Natural killer cell (primary cell): ENCODE measurements at regions not wholly inside any gene's neighbourhood (a gene's known extent, or its start where the extent isn't known, plus 50 kb on each side); places are given as distances from the start of the nearest gene placed in this dataset.

Experiments
- ATAC-seq, 3 donors: fragments of 150-1000 bp in 2 of 3; fragments of 200-7000 bp in 1 of 3; cut with Tn5 transposase; 1 replicate in 1 of 3; 2 replicates in 2 of 3; pipeline ENCODE4 v1.10.0; 2021; ENCODE audit warnings: mild to moderate bottlenecking in 2 of 3, moderate library complexity in 2 of 3
- DNase-seq, 2 donors: peaks; one replicate each; pipeline versions ENCODE4 v3.0.0 to v3.0.0-alpha.2; 2013 to 2021; ENCODE audit warnings: mixed read lengths in 1 of 2
- H3K27ac ChIP-seq: one replicate; pipeline ENCODE4 v1.5.1; 2013; ENCODE audit warnings: mild to moderate bottlenecking, low read length
- H3K27me3 ChIP-seq: one replicate; pipeline ENCODE4 v1.6.1; 2013; ENCODE audit warnings: low read length; ENCODE audit not compliant: control insufficient read depth, insufficient read depth
- H3K36me3 ChIP-seq: one replicate; pipeline ENCODE4 v1.6.1; 2013; ENCODE audit warnings: low read length; ENCODE audit not compliant: control insufficient read depth, insufficient read depth
- H3K4me1 ChIP-seq: one replicate; pipeline ENCODE4 v1.6.1; 2013; ENCODE audit warnings: low read length; ENCODE audit not compliant: control insufficient read depth, insufficient read depth
- H3K4me3 ChIP-seq: one replicate; pipeline ENCODE4 v1.5.1; 2013; ENCODE audit warnings: low read length
- H3K9me3 ChIP-seq: one replicate; pipeline ENCODE4 v1.6.1; 2013; ENCODE audit warnings: low read length; ENCODE audit not compliant: control insufficient read depth, insufficient read depth
- H3K27ac Mint-ChIP-seq, 2 donors: one replicate each; pipeline ENCODE4 v1.8.0; 2022; ENCODE audit warnings: mild to moderate bottlenecking in 2 of 2, mixed read lengths in 2 of 2, moderate library complexity in 1 of 2
- H3K27me3 Mint-ChIP-seq, 2 donors: one replicate each; pipeline ENCODE4 v1.8.0; 2022; ENCODE audit warnings: low read depth in 2 of 2, mixed read lengths in 2 of 2
- H3K36me3 Mint-ChIP-seq: one replicate; pipeline ENCODE4 v1.8.0; 2022; ENCODE audit warnings: mixed read lengths
- H3K4me1 Mint-ChIP-seq, 2 donors: one replicate each; pipeline ENCODE4 v1.8.0; 2022; ENCODE audit warnings: mixed read lengths in 2 of 2
- H3K4me3 Mint-ChIP-seq: one replicate; pipeline ENCODE4 v1.8.0; 2022; ENCODE audit warnings: mild to moderate bottlenecking, moderate library complexity, mixed read lengths
- H3K9me3 Mint-ChIP-seq, 2 donors: one replicate each; pipeline ENCODE4 v1.8.0; 2022; ENCODE audit warnings: mixed read lengths in 2 of 2
- WGBS: methylation state at CpG from one replicate; pipeline ENCODE4 v1.1.7; 2013; ENCODE audit warnings: missing lambda C conversion rate; ENCODE audit not compliant: insufficient coverage; 5-methylcytosine and 5-hydroxymethylcytosine counted together
- intact Hi-C: fragments of 100-400 bp; cut with micrococcal nuclease; formaldehyde crosslinking; loops from one replicate; pipeline ENCODE4 v1.14.2; 2022
- TF ChIP-seq, protein P1 (sequence below): fragments of 200-600 bp; IDR thresholded peaks from one replicate; pipeline ENCODE4 v1.8.0; 2022; ENCODE audit warnings: antibody characterized with exemption

DNA sequence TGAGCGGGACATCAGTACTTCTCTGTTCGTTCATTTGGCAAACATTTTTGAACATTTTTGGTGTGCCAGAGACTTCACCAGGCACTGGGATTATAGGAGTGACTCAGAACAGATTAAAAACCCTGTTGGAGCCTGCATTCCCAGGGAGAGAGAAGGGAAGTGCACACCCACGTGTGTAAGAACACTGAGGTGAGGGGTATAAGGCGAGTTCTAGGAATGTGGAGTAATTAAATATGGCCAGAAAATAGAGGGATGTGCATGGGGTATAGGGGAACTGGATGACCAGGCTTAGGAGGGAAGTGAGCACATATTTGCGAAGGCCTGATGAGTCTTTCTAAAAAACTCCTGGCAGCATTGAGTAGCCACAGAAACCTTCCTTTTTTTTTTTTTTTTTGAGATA lies 401.2 kb upstream of the C2CD4B start:
- no peak overlapping the region for H3K27ac ChIP-seq
- H3K27ac Mint-ChIP-seq = no peak overlapping the region
- no peak overlapping the region for H3K4me3 ChIP-seq
- H3K9me3 Mint-ChIP-seq = no peaks in the 10 kb centered on the region
- H3K4me1 ChIP-seq = no peaks in the 10 kb centered on the region
- no peaks in the 10 kb centered on the region for H3K36me3 ChIP-seq
- 83% methylated on average over 5 of the region's 5 CpGs for WGBS
- H3K36me3 Mint-ChIP-seq = no peaks in the 10 kb centered on the region
- ATAC-seq (no peak), DNase-seq (no peak)
- peaks cover 12 to 13% of the 10 kb centered on the region in 2 donors for H3K27me3 Mint-ChIP-seq
- H3K4me3 Mint-ChIP-seq = no peak overlapping the region
- no peaks in the 10 kb centered on the region for H3K4me1 Mint-ChIP-seq
- no peaks in the 10 kb centered on the region for H3K27me3 ChIP-seq
- TF ChIP-seq, protein P1, sequence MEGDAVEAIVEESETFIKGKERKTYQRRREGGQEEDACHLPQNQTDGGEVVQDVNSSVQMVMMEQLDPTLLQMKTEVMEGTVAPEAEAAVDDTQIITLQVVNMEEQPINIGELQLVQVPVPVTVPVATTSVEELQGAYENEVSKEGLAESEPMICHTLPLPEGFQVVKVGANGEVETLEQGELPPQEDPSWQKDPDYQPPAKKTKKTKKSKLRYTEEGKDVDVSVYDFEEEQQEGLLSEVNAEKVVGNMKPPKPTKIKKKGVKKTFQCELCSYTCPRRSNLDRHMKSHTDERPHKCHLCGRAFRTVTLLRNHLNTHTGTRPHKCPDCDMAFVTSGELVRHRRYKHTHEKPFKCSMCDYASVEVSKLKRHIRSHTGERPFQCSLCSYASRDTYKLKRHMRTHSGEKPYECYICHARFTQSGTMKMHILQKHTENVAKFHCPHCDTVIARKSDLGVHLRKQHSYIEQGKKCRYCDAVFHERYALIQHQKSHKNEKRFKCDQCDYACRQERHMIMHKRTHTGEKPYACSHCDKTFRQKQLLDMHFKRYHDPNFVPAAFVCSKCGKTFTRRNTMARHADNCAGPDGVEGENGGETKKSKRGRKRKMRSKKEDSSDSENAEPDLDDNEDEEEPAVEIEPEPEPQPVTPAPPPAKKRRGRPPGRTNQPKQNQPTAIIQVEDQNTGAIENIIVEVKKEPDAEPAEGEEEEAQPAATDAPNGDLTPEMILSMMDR = no peak
- intact Hi-C loops = no loop called here
- H3K9me3 ChIP-seq = no peaks in the 10 kb centered on the region

DNA sequence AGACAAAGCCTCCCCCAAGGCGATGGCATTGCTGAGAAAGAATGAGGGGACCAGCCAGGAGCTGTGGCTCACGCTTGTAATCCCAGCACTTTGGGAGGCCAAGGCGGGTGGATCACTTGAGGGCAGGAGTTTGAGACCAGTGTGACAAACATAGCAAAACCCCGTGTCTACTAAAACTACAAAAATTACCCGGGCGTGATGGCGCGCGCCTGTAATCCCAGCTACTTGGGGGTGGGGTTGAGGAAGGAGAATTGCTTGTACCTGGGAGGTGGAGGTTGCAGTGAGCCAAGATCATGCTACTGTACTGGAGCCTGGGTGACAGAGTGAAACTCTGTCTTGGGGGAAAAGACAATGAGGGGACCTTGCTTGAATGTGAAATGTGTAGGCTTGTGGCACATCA lies 402.4 kb upstream of the C2CD4B start:
- no peak overlapping the region for H3K4me3 Mint-ChIP-seq
- DNase-seq = no peak
- no peak for ATAC-seq
- no peaks in the 10 kb centered on the region for H3K36me3 Mint-ChIP-seq
- H3K27ac Mint-ChIP-seq = no peak overlapping the region
- no peaks in the 10 kb centered on the region for H3K4me1 ChIP-seq
- H3K4me1 Mint-ChIP-seq = no peaks in the 10 kb centered on the region
- intact Hi-C loops = no loop called here
- H3K9me3 Mint-ChIP-seq = no peaks in the 10 kb centered on the region
- peaks cover 9 to 12% of the 10 kb centered on the region in 2 donors for H3K27me3 Mint-ChIP-seq
- TF ChIP-seq, protein P1 = no peak
- no peak overlapping the region for H3K27ac ChIP-seq
- no peaks in the 10 kb centered on the region for H3K9me3 ChIP-seq
- no peaks in the 10 kb centered on the region for H3K27me3 ChIP-seq
- 94% methylated on average over 9 of the region's 9 CpGs for whole genome bisulfite sequencing
- H3K36me3 ChIP-seq = no peaks in the 10 kb centered on the region
- H3K4me3 ChIP-seq = no peak overlapping the region

- H3K9me3 ChIP-seq = no peaks in the 10 kb centered on the region
- Mint-ChIP-seq H3K4me1 (no peaks in the 10 kb centered on the region), H3K4me3 (no peak overlapping the region), H3K27ac (no peak overlapping the region), H3K27me3 (peaks cover 13 to 16% of the 10 kb centered on the region in 2 donors), H3K9me3 (no peaks in the 10 kb centered on the region), H3K36me3 (no peaks in the 10 kb centered on the region)
- TF ChIP-seq, protein P1 = no peak
- H3K4me3 ChIP-seq = no peak overlapping the region
- H3K27ac ChIP-seq = no peak overlapping the region
- intact Hi-C loops = no loop called here
- H3K4me1 ChIP-seq = no peaks in the 10 kb centered on the region
- 86% methylated on average over 6 of the region's 7 CpGs for WGBS
- no peaks in the 10 kb centered on the region for H3K27me3 ChIP-seq
- DNase-seq (no peak), ATAC-seq (no peak)
- no peaks in the 10 kb centered on the region for H3K36me3 ChIP-seq
Measured at GRCh38 chr15:62568004-62568403, 402.9 kb upstream of the C2CD4B start.

DNA sequence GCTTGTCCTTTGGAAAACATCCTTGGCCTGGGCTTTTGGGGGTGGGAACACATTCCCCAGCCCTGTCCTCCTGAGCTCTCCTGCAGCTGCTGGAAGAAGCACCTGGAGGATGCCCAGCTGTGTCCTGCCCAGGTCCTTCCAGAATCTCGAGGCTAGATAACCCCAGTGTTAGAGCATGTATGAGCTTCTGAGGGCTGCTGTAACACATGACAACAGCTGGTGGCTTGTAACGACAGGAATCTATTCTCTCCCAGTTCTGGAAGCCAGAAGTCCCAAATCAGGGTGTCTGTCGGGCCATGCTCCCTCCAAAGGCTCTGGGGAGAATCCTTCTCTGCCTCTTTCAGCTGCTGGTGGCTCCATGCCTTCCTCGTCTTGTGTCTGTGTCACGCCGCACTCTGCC lies 403.6 kb upstream of the C2CD4B start:
- Histone ChIP-seq H3K4me3 (no peak overlapping the region), H3K27me3 (no peaks in the 10 kb centered on the region), H3K36me3 (no peaks in the 10 kb centered on the region), H3K9me3 (no peaks in the 10 kb centered on the region), H3K27ac (no peak overlapping the region), H3K4me1 (no peaks in the 10 kb centered on the region)
- Mint-ChIP-seq H3K4me1 (no peaks in the 10 kb centered on the region), H3K27ac (no peak overlapping the region), H3K4me3 (no peak overlapping the region), H3K27me3 (peaks cover 9 to 23% of the 10 kb centered on the region in 2 donors), H3K9me3 (no peaks in the 10 kb centered on the region), H3K36me3 (no peaks in the 10 kb centered on the region)
- WGBS = 82% methylated on average over 6 of the region's 6 CpGs
- TF ChIP-seq, protein P1 = no peak
- DNase-seq (no peak), ATAC-seq (no peak)
- intact Hi-C loops = no loop called here
